Activated T-cell treated with anti-CD3 and anti-CD28 coated beads, Interleukin-2, amount 50 U/mL, for 1 hour (primary cell): ENCODE measurements at regions not wholly inside any gene's neighbourhood (a gene's known extent, or its start where the extent isn't known, plus 50 kb on each side); places are given as distances from the start of the nearest gene placed in this dataset.

ENCODE experiments used
- DNase-seq: peaks from one replicate; pipeline ENCODE4 v3.0.0-alpha.2; 2020

DNA sequence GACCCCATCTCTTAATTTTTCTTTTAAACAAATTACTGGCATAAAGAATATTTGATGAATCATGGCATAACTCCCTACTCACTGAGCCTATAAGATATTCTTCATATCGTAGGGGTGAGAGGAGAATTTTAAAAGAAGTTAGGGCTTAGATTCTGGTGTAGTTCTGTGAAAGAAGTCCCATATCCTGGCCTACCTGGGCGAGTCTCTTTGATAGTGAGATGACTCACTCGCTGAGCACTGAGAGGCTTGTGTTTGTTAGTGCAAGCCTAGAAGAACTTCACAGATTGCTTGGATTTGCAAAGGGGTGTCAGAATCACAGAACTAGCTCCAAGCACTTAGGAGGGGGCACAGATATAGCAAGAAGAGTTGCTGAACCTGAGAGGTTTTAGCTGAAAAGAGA is 133.8 kb upstream of the TMC3 start:
- DNase-seq = no peak

- DNase-seq = no peak
These were observed 132.9 kb upstream of the TMC3 start for GRCh38 chr15:81506936-81507335.

DNA sequence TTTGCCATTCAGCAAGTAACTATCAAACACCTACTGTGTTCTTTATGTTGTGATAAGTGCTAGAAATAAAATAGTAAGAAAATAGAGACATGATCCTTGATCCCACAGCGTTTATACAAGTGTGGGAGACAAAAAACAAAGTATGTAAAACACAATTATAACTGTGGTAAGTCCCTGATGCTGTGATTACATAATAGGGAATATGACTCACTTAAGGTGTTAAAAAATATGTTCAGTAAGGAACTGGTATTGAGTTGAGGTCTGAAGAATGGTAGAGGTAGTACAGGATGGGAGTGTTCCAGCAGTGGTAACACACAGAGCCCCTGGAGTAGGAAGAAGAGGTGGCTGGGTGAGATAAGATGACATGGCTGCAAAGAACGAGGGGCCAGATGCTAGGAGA is 132.1 kb upstream of the TMC3 start:
- no peak for DNase-seq

DNA sequence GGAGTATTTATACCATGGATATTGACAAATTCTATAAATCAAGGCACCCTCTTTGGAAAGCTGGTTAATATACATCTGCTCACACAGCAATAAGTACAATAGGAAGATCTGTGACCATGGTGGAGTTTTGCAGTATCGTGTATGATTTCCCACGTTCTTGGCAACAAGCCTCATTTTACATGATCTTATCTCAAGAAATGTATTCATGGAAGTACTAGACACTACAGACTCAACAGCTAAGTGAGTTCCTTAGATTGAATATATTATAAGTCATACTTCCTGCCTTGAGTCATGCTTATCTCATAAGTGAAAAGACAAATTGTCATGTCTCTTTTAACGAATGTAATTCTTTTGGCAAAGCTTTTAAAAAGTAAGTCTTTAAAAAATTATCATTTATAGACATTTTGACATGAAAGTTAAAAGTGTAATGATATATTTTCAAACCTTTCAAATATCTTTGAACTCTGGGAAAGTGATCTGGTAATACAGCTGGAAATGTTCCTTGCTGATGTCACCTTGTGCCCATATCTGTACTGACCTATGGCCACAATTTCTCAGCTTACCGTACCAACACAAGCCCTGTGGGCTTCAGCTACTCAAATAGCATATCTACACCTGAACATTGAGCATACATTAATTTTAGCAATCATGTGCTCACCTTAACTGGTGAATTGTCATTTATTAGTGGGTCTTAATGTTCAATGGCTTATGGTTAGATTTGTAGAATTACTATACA is 130.3 kb upstream of the TMC3 start:
- no peak for DNase-seq

DNA sequence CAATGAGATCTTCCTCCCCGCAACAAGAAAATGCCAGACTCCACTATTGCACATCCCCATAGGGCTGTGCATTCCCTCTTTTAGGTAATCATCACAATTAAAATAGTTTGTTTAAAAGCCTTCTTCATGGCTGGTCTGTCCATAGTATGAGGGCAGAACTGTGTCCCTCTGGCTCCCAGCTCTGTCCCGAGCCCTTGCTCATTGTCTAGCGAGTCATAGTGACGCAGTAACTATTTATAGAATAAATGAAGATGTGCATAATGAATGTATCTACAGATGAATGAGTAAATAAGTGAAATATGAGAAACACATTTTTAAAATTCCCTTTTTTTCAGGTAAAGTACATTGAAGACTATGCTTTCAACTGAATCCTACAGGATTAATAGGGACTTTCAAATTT is 128.4 kb upstream of the TMC3 start:
- DNase-seq = no peak

- no peak for DNase-seq
These were observed 126.1 kb upstream of the TMC3 start for GRCh38 chr15:81500081-81500480.

DNA sequence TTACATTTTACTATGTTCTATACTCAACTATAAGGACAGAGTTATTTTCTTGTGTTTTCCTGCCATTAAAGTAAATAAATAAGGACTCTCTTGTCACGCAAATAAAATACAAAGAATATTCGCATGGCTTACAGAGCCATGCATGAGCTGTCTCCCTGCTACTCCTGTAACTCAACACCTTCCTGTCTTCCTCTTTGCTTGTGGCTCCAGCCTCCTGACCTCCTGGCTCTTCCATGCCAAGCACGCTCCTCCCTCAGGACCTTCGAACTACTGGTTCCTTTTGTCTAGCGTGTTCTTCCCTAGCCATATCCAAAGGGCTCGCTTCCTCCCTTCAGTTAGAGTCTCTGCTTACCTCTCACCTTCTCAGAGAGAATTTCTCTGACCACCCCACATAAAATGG is 124.3 kb upstream of the TMC3 start:
- DNase-seq = no peak

DNA sequence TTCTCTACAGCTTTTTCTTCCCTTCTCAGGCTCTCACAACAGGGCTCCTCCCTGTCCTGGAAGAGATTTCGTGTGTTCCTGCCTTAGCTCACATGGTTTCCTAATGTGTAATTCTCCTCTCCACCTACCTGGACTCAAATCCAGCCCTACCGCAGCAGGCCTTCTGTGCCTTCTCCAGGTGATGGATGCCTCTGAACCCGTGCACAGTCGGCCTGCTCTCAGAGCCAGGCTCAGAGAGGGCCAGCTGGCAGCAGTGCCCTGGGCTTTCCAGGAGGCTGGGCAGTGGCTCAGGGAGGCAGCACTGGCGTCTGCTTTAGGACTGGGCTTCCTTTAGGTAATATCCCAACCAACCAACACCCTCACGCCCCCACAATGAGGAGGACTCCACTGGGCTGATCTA is 123.2 kb upstream of the TMC3 start:
- DNase-seq = no peak

- no peak for DNase-seq
These were observed 121.9 kb upstream of the TMC3 start for GRCh38 chr15:81495780-81496467.

DNA sequence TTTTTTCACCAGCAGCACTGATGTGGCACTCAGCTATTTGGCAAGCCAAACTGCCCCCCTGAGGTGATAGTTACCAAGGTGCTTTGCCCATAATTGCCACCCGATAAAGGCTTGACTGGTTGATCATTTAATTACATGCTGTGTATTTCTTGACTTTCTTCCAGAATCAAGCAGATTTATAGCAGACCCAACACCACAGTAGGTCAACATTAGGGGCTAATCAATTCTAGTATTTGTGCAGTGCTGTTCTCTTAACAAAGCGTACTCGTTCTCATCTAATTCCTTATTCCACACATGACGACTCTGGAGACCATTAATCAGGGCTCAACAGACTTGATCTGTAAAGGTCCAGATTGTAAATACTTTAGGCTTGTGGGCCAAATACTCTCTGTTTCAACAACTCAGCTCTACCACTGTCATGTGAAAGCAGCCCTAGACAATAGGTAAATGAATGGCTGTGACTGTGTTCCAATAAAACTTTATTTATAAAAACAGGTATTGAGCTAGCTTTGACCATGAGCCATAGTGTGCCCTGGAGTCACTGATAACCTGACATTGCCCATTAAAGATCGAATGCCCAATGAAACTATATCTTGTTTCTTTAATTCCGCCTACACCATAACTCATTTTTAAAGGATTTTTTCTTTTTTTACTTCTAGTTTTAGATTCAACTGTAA is 119.1 kb upstream of the TMC3 start:
- DNase-seq = no peak

DNA sequence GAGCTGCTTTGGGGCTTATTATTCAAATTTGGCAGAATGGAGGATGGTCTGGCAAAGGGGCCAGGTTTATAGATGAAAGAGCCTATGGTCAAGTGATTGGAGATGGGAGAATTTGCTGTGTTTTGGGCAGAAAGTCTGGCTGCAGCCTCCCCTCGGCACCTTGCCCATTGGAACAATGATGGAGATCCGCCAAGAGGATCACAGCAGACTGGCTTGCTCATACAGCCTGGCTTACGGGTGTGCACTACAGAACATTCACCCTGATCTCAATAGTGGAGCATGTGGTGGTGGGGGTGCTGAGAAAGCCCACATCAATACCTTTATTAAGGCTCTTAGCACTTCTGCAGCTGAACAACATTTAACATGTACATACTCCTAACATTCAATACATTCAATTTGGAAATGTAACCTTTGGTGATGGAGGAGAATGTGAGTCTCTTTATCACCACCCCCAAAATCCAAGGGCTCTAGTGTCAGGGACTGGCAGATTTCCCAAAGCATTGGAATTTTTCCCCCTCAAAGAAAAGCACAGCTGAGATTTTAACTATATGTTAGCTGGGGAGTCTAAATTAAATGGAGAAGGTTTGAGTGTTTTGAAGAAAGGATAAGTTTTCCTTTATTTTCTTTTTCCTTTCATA is 118.4 kb upstream of the TMC3 start:
- DNase-seq = no peak

GRCh38 chr15:81491414-81492096 is 117.5 kb upstream of the TMC3 start:
- no peak for DNase-seq

DNA sequence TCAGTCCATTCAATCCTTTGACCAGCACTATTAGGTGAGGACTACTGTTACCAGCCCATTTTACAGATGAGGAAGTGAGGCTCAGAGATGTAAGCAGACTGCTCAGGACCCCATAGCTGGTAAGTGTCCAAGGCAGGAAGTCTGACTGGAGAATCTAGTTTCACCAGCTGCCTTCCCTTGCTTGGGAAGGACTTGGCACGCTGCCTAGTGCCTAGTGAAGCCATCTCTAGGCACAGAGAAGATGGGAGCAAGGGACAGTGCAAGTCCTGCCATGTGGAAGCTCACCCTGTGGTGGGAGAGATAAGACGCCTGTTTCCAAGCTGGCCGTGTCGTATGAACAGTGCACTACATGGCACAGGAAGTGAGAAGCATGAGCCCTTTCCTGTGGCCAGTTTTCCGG is 111.8 kb upstream of the TMC3 start:
- DNase-seq = no peak

DNA sequence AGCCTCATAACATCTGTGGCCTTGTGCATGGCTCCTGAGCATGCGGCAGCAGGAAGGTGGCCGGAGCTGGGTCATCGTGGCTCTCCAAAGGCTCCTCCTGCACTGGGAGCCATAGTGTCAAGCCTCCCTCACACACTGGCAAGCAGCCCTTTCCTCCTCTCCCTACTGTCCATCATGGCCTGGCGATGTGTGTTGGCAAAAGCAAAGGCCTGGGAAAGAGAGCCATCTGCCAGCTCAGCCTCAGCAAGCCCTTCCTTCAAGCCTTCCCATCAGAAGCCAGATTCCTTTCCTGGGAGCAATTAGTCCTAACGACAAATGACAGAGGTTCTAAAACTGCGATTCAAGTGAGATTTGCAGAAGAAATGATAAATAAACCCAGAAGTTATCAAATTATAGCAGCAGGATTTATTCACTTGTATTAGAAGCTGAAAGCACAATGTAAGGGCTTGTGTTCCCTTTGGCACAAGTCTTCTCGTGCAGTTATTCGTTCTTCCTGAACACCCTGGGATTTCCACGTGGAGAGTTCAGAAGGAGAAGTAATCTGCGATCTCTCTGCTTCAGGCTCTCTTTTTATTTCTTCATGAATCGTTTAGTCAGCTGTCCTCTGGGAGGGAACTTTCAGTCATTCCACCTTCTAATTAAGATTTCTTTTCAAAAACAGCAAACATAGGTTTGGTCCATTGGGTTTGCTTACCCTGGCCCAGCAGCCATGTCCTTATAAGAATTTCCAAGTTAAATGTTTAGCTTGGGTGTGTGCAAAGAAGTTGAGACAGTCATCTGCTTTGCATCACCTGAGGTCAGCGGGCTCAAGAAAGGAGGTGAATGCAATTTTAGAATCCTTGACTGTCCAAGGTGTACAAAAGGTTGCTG is 110.3 kb upstream of the TMC3 start:
- DNase-seq = no peak

- no peak for DNase-seq
These were observed 109.5 kb upstream of the TMC3 start for GRCh38 chr15:81483496-81483895.

DNA sequence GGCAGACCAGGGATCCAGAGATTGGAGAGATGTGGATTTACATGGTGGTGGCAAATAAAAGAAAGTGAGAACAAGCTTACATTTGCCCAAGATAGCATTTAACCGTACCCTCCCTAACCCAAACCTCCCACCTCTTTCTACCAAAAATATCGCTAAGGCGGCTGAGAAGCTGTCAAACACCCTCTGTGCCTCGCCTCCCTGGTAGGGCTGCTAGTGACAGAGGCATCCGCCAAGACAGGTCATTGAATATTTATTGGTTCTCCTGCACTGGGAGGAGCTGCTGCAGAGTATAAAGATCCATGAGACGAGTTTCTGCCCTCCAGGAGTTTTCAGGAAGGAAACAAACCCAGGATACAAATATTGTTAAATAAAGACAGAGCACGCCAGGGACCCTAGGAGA is 107.3 kb upstream of the TMC3 start:
- DNase-seq = no peak

DNA sequence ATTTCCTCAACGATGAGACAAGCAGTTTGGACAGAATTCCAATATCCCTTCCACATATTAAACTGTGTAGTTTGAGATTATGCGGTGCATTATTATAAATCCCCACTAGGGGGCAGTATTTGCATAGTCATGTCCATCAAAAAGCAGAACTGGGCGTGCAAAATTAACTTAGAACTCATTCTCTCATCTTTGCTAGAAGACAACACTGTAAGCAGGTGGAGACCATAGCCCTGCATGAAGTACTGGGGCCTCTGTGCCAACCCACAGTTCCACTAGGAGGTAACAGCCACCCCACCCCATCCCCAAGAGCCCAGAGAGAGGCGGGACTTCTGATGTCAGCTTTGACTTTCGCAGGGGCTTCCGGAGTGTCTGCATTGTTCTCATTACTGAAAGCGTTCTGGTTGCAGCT is 106.6 kb upstream of the TMC3 start:
- peak; percentile 27 for DNase-seq

GRCh38 chr15:81478354-81478753 is 104.3 kb upstream of the TMC3 start:
- DNase-seq = no peak

DNA sequence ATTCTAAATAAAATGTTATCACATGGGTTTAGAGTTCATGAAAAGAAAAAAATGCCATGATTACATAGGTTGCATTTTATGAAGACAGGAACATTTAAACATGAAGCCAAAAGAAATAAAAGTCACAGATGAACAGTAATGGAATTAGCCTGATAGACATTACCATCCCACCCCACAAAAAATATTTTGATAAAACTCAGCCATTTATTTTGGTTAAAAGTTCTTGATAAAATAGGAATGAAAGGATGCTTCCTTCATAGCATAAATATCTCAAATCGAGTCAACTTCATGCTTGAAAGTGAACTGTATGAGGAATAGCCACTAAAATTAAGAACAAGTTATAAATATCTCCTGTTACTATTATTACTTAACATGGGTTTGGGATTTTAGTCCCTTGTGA is 101.9 kb upstream of the TMC3 start:
- no peak for DNase-seq

DNA sequence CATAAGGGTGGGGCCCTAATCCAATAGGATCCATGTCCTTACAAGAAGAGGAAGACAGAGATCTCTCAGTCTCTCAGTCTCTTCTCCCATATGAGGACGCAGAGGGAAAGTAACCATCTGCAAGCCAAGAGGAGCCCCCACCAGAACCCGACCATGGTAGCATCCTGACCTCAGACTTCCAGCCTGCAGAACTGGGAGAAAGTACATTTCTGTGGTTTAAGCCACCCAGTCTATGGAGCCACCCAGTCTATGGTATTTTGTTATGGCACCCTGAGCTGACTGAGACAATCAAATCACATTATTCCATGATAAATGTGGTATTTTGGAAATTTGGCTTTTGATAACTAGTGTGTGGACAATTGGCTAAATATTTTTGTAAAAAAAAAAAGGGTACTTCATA is 101.5 kb upstream of the TMC3 start:
- DNase-seq = no peak

DNA sequence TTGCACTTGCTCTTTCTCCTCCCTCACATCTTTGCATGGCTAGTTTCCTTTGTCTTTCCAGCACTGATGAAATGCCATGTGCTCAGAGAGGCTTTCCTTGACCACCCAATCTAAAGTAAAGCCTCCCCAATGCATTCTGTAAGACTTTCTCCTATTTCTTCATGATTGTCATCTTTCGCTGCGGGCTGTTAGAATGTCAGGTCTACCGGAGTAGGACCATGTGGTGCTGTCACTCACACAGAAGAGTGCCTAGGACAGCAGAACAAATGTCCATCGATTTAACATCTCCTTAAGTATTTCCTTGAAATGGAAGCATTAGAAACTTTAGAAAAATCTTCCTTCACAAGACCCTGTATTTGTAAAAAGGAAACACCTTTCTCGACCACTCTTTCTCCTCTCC is 99.9 kb upstream of the TMC3 start:
- no peak for DNase-seq

DNA sequence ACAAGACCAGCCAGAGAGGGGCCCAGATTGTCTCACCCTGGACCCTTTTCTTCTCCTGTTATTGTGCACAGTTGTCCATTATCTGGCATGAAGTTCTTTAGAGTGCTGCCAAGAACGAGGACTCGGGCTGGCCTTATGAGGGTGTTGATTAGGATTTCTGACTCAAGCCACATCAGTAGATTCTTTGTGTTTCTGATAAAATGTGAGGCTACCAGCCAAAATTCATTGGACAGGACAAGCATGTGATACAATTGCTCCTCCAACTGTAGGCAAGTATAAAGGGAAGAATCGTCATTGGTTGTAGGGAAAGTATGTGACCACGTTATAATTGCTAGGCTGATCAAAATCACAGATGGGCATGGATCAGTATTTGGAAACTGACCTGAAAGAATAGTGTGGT is 99.2 kb upstream of the TMC3 start:
- DNase-seq = no peak
